ENCODE measurements at regions not wholly inside any gene's neighbourhood (a gene's known extent, or its start where the extent isn't known, plus 50 kb on each side); places are given as distances from the start of the nearest gene placed in this dataset.

DNA sequence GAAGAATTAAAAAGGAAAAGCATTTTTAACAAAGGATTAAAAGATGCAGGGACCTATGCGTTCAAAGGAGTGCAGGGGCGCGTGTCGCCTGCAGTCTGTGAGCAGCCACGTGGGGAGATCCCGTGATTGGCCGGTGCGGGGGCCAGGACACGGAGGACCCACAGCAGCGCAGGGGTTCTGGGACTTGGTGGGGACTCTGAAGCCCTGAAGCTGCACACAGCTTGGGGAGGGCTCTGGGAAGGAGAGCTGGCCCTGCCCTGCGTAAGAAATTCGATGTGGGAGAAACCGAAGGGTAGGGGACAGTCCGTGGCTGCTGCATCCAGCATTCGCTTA, 268.1 kb downstream of the KLF6 start:
- TF ChIP-seq POLR2A (IDR thresholded peaks at IDR 0.05; ENCODE audit: low read depth, low read length) (no peak), POLR2AphosphoS5 (IDR thresholded peaks at IDR 0.05; ENCODE audit: low read depth, low read length) (no peak), TAF1 (IDR thresholded peaks at IDR 0.05; ENCODE audit: borderline replicate concordance, low read depth, low read length) (no peak)

Measured in GM12892 (cell line).